IPS-18c (cell line): ENCODE measurements at regions not wholly inside any gene's neighbourhood (a gene's known extent, or its start where the extent isn't known, plus 50 kb on each side); places are given as distances from the start of the nearest gene placed in this dataset.

Experiments
- H3K4me3 ChIP-seq: 2 replicates; pipeline ENCODE4 v1.7.0; 2013; ENCODE audit warnings: low read depth, mild to moderate bottlenecking, low read length, moderate library complexity; ENCODE audit not compliant: insufficient read depth
- H3K9me3 ChIP-seq: one replicate; pipeline ENCODE4 v1.6.1; 2013; ENCODE audit warnings: mild to moderate bottlenecking, low read length, moderate library complexity; ENCODE audit not compliant: control insufficient read depth, insufficient read depth

DNA sequence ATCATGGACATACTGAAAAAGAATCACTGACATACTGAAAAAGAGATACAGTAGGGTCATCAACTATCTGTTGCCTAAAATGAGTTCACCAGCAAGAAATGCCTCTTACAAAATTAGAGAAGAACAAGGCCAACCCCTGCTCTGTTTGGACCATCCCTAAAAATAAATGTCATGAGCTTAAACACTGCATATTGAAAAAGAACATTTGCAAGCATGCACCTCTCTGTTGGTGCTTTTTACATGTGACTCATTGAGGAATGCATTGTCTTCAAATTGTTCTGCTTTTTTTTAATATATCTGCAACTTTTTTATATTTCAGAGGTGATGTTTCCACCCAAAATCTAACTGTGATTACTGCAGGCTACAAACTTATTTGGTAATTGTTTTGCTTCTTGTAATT lies 233.9 kb upstream of the LRATD1 start:
- H3K9me3 ChIP-seq: no peaks in the 10 kb centered on the region

DNA sequence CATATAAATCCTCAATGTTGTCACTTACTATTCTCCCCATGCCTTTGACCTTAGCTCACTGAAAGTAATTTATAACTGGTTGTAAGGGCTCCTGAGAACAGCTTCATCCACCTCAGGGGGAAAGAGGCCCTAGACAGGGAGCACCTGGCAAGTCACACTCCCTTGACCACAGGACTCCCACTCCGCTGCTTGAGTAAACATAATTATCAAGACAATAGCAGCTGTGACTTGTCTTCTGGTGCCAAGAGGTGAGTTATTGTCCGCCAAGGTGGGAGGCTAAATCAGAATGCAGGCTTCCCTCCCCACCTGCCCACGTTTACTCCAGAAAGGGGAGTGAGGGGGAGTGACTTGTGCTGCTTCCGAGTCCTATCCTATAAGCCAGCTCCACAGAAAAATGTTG lies 230.6 kb upstream of the LRATD1 start:
- no peaks in the 10 kb centered on the region for H3K9me3 ChIP-seq

More for the DNA sequence above, 233.9 kb upstream of the LRATD1 start:
- H3K4me3 ChIP-seq: no peak overlapping the region

DNA sequence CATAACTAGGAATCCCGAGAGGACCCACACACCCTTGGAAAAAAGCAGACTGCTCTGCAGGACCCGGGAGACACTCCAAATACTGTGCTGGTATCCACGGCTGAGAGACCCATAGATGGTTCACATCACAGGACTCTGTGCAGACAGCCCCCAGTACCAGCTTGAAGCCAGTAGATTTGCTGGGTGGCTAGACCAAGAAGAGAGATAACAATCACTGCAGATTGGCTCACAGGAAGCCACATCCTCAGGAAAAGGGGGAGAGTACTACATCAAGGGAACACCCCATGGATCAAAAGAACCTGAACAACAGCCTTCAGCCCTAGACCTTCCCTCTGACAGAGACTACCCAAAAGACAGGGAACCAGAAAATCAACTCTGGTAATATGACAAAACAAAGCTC lies 223.8 kb upstream of the LRATD1 start:
- H3K4me3 ChIP-seq: no peak overlapping the region
- no peaks in the 10 kb centered on the region for H3K9me3 ChIP-seq

More for the DNA sequence above, 230.6 kb upstream of the LRATD1 start:
- no peak overlapping the region for H3K4me3 ChIP-seq

GRCh38 chr2:14417551-14417950 lies 215.0 kb upstream of the LRATD1 start:
- no peak overlapping the region for H3K4me3 ChIP-seq

GRCh38 chr2:14418115-14418514 lies 214.4 kb upstream of the LRATD1 start:
- H3K9me3 ChIP-seq: no peaks in the 10 kb centered on the region

More at GRCh38 chr2:14417551-14417950, 215.0 kb upstream of the LRATD1 start:
- H3K9me3 ChIP-seq: no peaks in the 10 kb centered on the region

DNA sequence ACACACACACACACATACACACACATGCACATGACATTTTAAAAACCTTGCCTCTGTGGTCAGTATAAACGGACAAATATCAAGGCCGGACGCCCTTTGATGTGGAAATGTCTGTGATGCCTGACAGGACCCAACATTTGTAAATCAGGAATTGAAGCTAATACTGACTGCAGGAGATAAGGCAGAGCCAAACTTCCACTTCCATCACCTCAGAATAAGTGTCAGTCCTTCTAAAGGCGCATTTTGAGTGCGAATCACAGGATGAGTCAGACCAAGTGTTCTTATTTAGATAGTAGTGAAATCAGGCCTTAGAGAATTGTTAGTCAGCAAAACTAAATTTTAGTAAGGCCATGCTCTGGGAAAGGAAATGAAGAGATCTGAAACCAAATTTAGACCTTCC lies 211.7 kb upstream of the LRATD1 start:
- Histone ChIP-seq H3K4me3 (no peak overlapping the region), H3K9me3 (no peaks in the 10 kb centered on the region)

More at GRCh38 chr2:14418115-14418514, 214.4 kb upstream of the LRATD1 start:
- no peak overlapping the region for H3K4me3 ChIP-seq

- no peaks in the 10 kb centered on the region for H3K9me3 ChIP-seq
- H3K4me3 ChIP-seq: no peak overlapping the region
Observed at GRCh38 chr2:14422426-14422825, 210.1 kb upstream of the LRATD1 start.

DNA sequence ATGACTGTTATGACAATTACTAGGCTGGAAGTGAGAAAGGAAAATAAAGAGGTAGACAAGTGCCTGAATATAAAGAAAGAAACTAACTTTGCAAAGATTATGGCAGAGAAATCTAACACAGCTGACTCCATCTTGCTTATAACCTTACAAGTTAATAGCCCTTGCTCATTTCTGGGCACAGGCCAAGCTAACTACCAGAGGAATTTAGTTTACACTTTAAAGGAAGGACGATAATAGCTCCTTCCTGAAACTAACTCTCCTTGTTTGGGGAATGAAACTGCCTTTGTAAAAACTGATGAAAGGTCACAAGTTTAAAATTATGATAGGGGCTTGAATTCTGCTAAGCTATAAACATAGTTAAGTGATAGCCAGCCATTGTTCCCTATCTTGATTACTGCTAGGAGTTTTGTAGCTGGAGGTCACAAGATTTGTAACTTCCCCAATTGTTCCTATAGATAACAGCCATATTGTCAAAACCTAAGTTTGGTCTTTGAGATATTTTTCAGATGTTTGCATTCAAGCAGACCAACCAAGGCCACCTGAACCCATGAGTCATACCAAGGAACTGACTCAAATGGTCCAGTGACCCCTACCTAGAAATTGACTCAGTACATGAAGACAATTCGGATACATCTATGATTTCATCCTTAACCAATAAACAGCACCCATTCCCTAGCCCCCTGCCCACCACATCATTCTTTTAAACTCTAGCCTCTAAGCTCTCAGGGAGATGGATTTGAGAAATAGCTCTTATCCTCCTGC lies 209.2 kb upstream of the LRATD1 start:
- no peaks in the 10 kb centered on the region for H3K9me3 ChIP-seq
- H3K4me3 ChIP-seq: no peak overlapping the region

DNA sequence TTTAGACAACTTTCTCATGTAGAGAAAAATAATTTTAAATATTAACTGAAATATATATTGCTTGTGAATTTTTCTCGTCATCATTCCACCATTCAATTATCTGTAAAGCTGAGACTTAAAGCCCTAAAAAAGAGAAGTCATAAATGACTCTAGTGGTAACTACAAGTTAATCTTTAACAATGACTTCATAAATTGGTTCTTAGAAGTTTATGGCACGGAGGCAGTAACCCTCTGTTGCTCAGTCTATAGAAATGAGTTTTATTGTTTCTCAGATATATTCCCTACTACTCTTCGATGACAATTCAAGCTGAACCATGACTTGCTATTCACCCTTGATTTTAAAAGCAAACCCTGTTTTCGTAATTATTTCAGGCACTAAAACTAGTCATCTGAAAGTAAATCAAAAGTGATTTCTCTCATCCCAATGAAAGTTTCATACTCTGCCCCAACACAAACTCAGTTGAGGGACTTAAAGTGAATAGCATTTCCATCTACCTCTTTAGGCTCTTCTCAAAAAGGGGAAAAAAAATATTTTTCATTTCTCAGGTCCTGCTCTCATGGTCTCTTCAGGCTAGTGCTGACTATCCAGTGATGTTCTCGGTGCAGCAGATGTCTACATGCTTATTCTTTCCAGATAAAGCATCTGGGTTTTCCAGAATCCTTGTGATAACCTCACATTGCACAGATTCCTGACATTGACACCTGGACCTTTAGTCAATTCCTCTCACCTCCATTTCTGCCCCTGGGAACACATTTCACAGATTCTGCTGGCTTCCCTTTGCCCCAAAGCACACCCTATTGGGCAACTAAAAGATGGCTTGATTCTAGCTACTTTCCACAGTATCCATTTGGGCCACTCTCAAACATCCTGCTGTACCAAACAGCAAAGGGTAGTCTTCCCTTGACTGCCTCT lies 207.8 kb upstream of the LRATD1 start:
- H3K4me3 ChIP-seq: no peak overlapping the region
- no peaks in the 10 kb centered on the region for H3K9me3 ChIP-seq

DNA sequence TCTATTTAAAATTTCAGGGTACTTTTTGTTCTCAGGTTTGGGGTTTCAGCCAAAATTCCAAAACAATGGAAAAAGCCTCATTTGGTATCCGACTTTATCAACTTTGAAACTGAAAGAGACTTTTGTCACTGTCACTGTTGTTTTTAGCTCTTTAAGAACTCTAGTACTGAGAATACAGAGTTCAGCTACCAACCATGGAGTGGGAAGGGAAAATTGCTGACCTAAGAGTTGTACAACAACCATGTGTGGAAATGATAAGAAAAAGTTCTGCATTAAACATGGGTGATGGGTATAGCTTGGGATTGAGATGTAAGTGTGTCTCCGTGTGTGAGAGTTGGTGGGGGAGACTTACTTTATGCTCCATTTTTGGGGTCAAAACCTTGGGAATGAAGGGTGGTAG lies 206.6 kb upstream of the LRATD1 start:
- H3K9me3 ChIP-seq: no peaks in the 10 kb centered on the region
- no peak overlapping the region for H3K4me3 ChIP-seq

GRCh38 chr2:14428056-14428455 lies 204.5 kb upstream of the LRATD1 start:
- H3K9me3 ChIP-seq: no peaks in the 10 kb centered on the region

DNA sequence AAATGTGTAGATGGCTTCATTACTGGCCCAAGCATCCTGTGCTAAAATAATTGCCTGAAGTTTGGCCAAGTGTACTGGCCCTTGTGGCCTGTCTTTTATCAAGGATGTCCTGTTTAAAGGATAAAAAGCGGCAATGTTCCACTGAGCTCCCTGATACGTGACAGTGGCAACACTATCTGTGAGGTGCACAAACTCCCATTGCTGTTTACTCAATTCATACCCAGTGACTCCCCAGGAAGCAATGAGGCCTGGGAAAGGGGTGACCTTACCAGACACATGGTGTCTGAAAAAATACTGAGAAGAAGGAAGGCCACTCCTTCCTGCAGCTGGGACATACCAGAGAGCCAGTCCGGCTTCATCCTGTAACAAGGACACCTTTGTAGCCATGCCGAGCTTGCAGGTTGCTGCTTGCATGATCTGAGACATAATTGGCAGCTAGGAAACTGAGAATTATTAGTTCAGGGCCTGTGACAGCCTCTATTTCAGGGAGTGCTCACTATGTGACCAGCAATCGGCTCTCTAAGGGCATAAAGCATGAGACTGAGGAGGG lies 198.5 kb upstream of the LRATD1 start:
- H3K4me3 ChIP-seq: no peak overlapping the region

More at GRCh38 chr2:14428056-14428455, 204.5 kb upstream of the LRATD1 start:
- no peak overlapping the region for H3K4me3 ChIP-seq

DNA sequence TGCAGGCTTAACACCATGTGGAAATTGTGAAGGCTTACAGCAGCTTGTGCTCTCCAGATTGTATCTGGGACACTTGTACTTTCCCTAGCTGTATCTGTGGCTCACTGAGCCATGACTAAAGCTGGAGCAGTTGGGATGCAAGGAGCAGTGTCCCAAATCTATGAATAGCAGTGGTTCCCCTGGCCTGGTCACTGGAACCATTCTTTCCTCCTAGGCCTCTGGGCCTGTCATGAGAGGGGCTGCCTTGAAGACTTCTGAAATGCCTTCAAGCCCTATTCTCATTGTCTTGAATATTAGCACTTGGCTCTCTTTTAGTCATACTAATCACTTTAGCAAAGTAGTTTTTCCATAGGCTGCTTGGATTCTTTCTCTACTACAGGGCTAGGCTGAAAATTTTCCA lies 186.8 kb upstream of the LRATD1 start:
- Histone ChIP-seq H3K9me3 (no peaks in the 10 kb centered on the region), H3K4me3 (no peak overlapping the region)

More for the DNA sequence above, 198.5 kb upstream of the LRATD1 start:
- H3K9me3 ChIP-seq: no peaks in the 10 kb centered on the region

- H3K4me3 ChIP-seq: no peak overlapping the region
- no peaks in the 10 kb centered on the region for H3K9me3 ChIP-seq
Observed at GRCh38 chr2:14448340-14448739, 184.2 kb upstream of the LRATD1 start.

DNA sequence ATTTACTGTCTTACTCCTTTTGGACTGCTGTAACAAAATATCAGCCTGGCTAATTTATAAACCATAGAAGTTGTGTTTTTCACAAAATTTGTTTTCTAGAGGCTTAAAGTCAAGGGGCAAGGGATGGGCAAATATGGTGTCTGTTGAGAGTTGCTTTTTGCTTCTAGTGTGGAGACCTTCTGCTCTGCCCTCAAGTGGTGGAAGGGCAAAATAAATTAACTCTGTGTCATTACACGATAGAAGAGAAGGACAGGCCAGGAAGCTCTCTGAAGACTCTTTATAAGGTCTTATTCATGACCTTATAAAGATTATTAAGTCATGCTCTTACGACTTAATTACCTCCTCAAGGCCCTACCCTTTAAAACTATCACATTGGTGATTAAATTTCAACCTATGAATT lies 181.2 kb upstream of the LRATD1 start:
- no peak overlapping the region for H3K4me3 ChIP-seq
- peaks cover 2% of the 10 kb centered on the region for H3K9me3 ChIP-seq

- peaks cover 6% of the 10 kb centered on the region for H3K9me3 ChIP-seq
Observed at GRCh38 chr2:14454202-14454601, 178.3 kb upstream of the LRATD1 start.

DNA sequence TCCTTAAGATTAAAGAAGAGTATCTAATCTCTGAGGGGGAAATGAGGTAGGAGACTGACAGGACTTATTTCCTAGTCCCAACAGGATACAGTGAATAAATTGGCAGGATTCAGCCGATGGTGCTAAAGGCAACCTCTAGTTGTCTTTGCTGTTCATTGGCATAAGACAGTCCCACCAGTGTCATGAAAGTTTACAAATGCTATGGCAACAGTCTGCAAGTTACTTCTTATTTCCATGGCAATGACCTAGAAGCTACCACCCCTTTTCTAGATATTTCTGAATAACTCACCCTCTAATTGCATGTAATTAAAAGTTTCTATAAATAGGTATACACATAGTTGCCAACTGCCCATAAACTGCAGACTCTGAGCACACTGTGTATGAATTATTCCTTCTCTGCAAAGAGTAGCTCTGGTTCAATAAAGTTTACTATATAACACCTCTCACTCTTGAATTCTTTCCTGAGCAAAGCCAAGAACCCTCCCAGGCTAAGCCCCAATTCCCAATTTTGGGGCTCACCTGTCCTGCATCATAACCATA lies 172.7 kb upstream of the LRATD1 start:
- H3K9me3 ChIP-seq: peaks cover 10% of the 10 kb centered on the region
- no peak overlapping the region for H3K4me3 ChIP-seq

More at GRCh38 chr2:14454202-14454601, 178.3 kb upstream of the LRATD1 start:
- no peak overlapping the region for H3K4me3 ChIP-seq
